COLO829 (cell line): ENCODE measurements at regions not wholly inside any gene's neighbourhood (a gene's known extent, or its start where the extent isn't known, plus 50 kb on each side); places are given as distances from the start of the nearest gene placed in this dataset.
"Not testable (repeated sequence)": the region's sequence is repeated elsewhere in the genome, so short reads cannot be mapped to it uniquely, and the experiment has no call there.

Experiments
- DNase-seq: peaks from one replicate; pipeline ENCODE4 v3.0.0; 2012; ENCODE audit warnings: low spot score

GRCh38 chr3:64390893-64391292 lies 165.6 kb upstream of the PRICKLE2 start:
- no peak for DNase-seq

GRCh38 chr3:64388886-64389285 lies 163.6 kb upstream of the PRICKLE2 start:
- no peak for DNase-seq

GRCh38 chr3:64387688-64388087 lies 162.4 kb upstream of the PRICKLE2 start:
- no peak for DNase-seq

GRCh38 chr3:64385277-64385676 lies 160.0 kb upstream of the PRICKLE2 start:
- DNase-seq = peak; percentile 66

GRCh38 chr3:64384561-64384960 lies 159.3 kb upstream of the PRICKLE2 start:
- DNase-seq = no peak

GRCh38 chr3:64382153-64382552 lies 156.9 kb upstream of the PRICKLE2 start:
- DNase-seq = no peak

GRCh38 chr3:64381367-64381766 lies 156.1 kb upstream of the PRICKLE2 start:
- no peak for DNase-seq

- no peak for DNase-seq
Measured at GRCh38 chr3:64380546-64380945, 155.3 kb upstream of the PRICKLE2 start.

- no peak for DNase-seq
Measured at GRCh38 chr3:64379221-64379620, 154.0 kb upstream of the PRICKLE2 start.

- no peak for DNase-seq
Measured at GRCh38 chr3:64377942-64378341, 152.7 kb upstream of the PRICKLE2 start.

GRCh38 chr3:64375737-64376136 lies 150.5 kb upstream of the PRICKLE2 start:
- no peak for DNase-seq

- no peak for DNase-seq
Measured at GRCh38 chr3:64369390-64369789, 144.1 kb upstream of the PRICKLE2 start.

- no peak for DNase-seq
Measured at GRCh38 chr3:64368257-64369020, 143.2 kb upstream of the PRICKLE2 start.

GRCh38 chr3:64365877-64366276 lies 140.6 kb upstream of the PRICKLE2 start:
- no peak for DNase-seq

GRCh38 chr3:64363842-64364241 lies 138.6 kb upstream of the PRICKLE2 start:
- DNase-seq = no peak

- peak; percentile 61 for DNase-seq
Measured at GRCh38 chr3:64361962-64362735, 136.9 kb upstream of the PRICKLE2 start.

- DNase-seq = not testable (repeated sequence)
Measured at GRCh38 chr3:64361036-64361435, 135.8 kb upstream of the PRICKLE2 start.

- DNase-seq = no peak
Measured at GRCh38 chr3:64360280-64360679, 135.0 kb upstream of the PRICKLE2 start.

GRCh38 chr3:64359735-64360134 lies 134.5 kb upstream of the PRICKLE2 start:
- no peak for DNase-seq

- no peak for DNase-seq
Measured at GRCh38 chr3:64358853-64359252, 133.6 kb upstream of the PRICKLE2 start.

GRCh38 chr3:64358176-64358575 lies 132.9 kb upstream of the PRICKLE2 start:
- DNase-seq = no peak

GRCh38 chr3:64357481-64357880 lies 132.2 kb upstream of the PRICKLE2 start:
- DNase-seq = no peak

GRCh38 chr3:64355401-64355807 lies 130.1 kb upstream of the PRICKLE2 start:
- DNase-seq = peak; percentile 47
